Brain microvascular endothelial cell (primary cell): ENCODE measurements at regions not wholly inside any gene's neighbourhood (a gene's known extent, or its start where the extent isn't known, plus 50 kb on each side); places are given as distances from the start of the nearest gene placed in this dataset.
A peak's percentile ranks its signal among the peaks of the same experiment; 100 is the strongest.

Source experiments
- DNase-seq: peaks from one replicate; pipeline ENCODE4 v3.0.0-alpha.2; 2020
- H3K27ac ChIP-seq: fragments of 250-450 bp; sonication (Bioruptor Pico); 2 replicates; pipeline ENCODE4 v1.5.1; 2020; ENCODE audit warnings: mild to moderate bottlenecking, moderate library complexity
- H3K27me3 ChIP-seq: fragments of 250-450 bp; sonication (Bioruptor Pico); replicated peaks from 2 replicates; pipeline ENCODE4 v1.5.1; 2020; ENCODE audit warnings: mild to moderate bottlenecking
- H3K36me3 ChIP-seq: fragments of 250-450 bp; sonication (Bioruptor Pico); replicated peaks from 2 replicates; pipeline ENCODE4 v1.5.1; 2020; ENCODE audit warnings: mild to moderate bottlenecking
- H3K4me3 ChIP-seq: 2 replicates; pipeline ENCODE4 v1.5.1; 2011; ENCODE audit warnings: low read depth, mild to moderate bottlenecking, control low read depth, low read length, moderate library complexity
- CTCF ChIP-seq: IDR thresholded peaks from 2 replicates; pipeline ENCODE4 v1.5.1; 2011; ENCODE audit warnings: low read depth, mild to moderate bottlenecking, moderate library complexity, low read length, control low read depth, inconsistent platforms; ENCODE audit errors: missing control alignments
- in situ Hi-C: cut with HindIII; loops from 2 replicates; pipeline ENCODE4 v1.10.0; 2017; ENCODE audit warnings: low sequenced_read_pairs, low pct_ligation_motif_present

GRCh38 chr21:25466470-25466869 is 140.8 kb downstream of the MRPL39 start:
- H3K36me3 ChIP-seq = no peaks in the 10 kb centered on the region
- no peak overlapping the region for H3K27ac ChIP-seq
- no peaks in the 10 kb centered on the region for H3K27me3 ChIP-seq
- DNase-seq = no peak
- no peak overlapping the region for H3K4me3 ChIP-seq
- in situ Hi-C loops = no loop called here
- TF ChIP-seq CTCF = no peak

DNA sequence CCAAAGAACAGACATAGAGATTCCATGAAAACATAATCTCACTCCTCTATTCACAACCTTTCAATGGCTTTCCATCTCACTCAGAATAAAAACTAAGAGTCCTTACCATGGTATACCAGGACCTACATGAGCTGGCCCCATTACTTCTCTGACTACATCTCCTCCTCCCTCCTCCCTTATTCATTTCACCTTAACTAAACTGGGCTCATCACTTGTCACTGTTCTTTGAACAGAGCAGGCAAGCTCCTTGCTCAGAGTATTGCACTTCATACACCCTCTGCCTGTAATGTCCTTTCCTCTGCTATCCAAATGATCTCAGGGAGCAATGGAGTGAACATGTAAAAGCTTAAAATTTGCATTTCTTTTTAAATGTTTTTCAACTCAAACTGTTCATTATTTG is 142.0 kb downstream of the MRPL39 start:
- no peak for TF ChIP-seq CTCF
- in situ Hi-C loops = no loop called here

GRCh38 chr21:25464275-25464674 is 143.0 kb downstream of the MRPL39 start:
- no peaks in the 10 kb centered on the region for H3K36me3 ChIP-seq
- no peak for DNase-seq
- H3K4me3 ChIP-seq = no peak overlapping the region
- in situ Hi-C loops = no loop called here
- TF ChIP-seq CTCF = no peak
- no peaks in the 10 kb centered on the region for H3K27me3 ChIP-seq
- H3K27ac ChIP-seq = no peak overlapping the region

More for the DNA sequence above, 142.0 kb downstream of the MRPL39 start:
- Histone ChIP-seq H3K27me3 (no peaks in the 10 kb centered on the region), H3K27ac (no peak overlapping the region), H3K36me3 (no peaks in the 10 kb centered on the region), H3K4me3 (no peak overlapping the region)
- DNase-seq = no peak

DNA sequence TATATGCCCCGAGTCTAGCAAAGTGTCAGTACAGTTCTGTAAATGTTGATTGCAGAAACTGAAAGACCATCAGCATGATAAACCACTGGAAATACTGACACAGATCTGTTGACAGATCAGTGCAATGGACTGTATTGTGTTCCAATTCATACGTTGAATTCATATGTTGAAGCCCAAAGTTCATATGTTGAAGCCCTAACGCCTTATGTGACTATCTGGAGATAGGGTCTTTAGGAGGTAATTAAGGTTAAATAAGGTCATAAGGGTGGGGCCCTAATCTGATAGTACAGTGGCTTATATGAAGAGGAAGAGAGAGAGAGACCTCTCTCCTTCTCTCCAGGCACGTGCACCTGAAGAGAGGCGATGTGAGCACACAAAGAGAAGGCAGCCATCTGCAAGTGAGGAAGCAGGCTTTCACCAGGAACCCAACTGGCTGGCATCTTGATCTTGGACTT is 144.7 kb downstream of the MRPL39 start:
- Histone ChIP-seq H3K27ac (no peak overlapping the region), H3K36me3 (no peaks in the 10 kb centered on the region), H3K27me3 (no peaks in the 10 kb centered on the region), H3K4me3 (no peak overlapping the region)
- DNase-seq = no peak
- no peak for TF ChIP-seq CTCF
- in situ Hi-C loops = no loop called here

DNA sequence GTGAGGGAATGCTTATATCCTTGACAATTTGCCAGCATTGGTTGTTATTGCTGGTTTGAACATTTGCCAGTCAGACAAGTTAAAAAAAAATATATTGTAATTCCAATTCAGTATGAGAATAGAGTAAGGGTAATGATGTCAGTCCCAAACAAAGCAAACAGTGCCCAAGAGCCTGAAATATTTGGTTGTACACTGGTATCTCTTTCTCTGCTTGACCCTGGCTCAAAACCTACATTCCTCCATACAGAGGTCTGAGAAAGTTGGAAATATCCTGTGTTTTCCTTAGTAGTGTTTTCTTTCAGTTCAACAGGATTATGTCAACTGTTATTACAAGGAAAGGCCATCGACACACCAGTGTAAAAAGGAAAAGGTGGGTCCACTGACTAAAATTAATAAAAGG is 145.6 kb downstream of the MRPL39 start:
- TF ChIP-seq CTCF = no peak
- H3K27ac ChIP-seq = no peak overlapping the region
- no peaks in the 10 kb centered on the region for H3K27me3 ChIP-seq
- peak; percentile 72 for DNase-seq
- in situ Hi-C loops = no loop called here
- no peaks in the 10 kb centered on the region for H3K36me3 ChIP-seq
- H3K4me3 ChIP-seq = no peak overlapping the region

DNA sequence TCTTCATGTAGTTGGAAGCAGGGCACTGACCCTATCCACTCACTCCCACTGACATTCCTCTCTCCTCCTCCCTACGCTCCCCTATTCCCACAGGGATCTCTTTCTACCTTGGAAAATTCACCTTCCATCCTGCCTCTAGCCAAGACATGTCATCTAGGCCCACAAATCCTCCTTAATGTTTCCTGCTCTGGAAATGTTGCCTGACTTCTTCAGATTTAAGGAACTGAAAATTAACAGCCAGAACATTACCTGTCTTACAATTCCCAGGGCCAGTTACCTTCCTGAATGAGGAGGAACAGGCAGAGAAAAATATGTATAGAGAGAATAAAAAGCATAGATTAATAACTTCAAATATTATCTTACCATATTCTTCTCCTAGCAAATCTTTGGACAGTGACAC is 147.3 kb downstream of the MRPL39 start:
- in situ Hi-C loops = no loop called here
- no peak overlapping the region for H3K27ac ChIP-seq

More for the DNA sequence above, 147.3 kb downstream of the MRPL39 start:
- no peak for DNase-seq
- no peaks in the 10 kb centered on the region for H3K27me3 ChIP-seq
- TF ChIP-seq CTCF = no peak
- no peaks in the 10 kb centered on the region for H3K36me3 ChIP-seq
- H3K4me3 ChIP-seq = no peak overlapping the region
